H1 (cell line): ENCODE measurements at regions not wholly inside any gene's neighbourhood (a gene's known extent, or its start where the extent isn't known, plus 50 kb on each side); places are given as distances from the start of the nearest gene placed in this dataset.

Experiments
- CTCF ChIA-PET: fragments of 300-600 bp; sonication (Branson Sonifier 250); formaldehyde crosslinking; loops from one replicate; lab custom pipeline; 2021; ENCODE audit not compliant: partially characterized antibody; lab: Charles Lee
- POLR2A ChIA-PET: fragments of 300-600 bp; sonication (Branson Sonifier 250); formaldehyde crosslinking; loops from one replicate; lab custom pipeline; 2021; ENCODE audit warnings: inconsistent platforms; ENCODE audit not compliant: partially characterized antibody; lab: Charles Lee
- DNase-seq, 2 experiments: peaks; one replicate each; pipeline versions ENCODE4 v3.0.0 to v3.0.0-alpha.2; 2010 to 2022; ENCODE audit warnings: low spot score in 2 of 2, low read depth in 1 of 2, mixed read lengths in 1 of 2
- FAIRE-seq: peaks from 2 replicates; lab custom pipeline; 2011; peaks lifted over from hg19 to GRCh38; lab: Jason Lieb, UNC
- H2AFZ ChIP-seq: 2 replicates; pipeline ENCODE4 v1.8.1; 2012; ENCODE audit warnings: low read length, inconsistent platforms
- H2AK5ac ChIP-seq: 2 replicates; pipeline ENCODE4 v1.6.1; 2013; ENCODE audit warnings: low read depth, low read length
- H2BK120ac ChIP-seq: replicated peaks from 2 replicates; pipeline ENCODE3; 2013; ENCODE audit warnings: low read depth, low read length, inconsistent platforms
- H2BK12ac ChIP-seq: 2 replicates; pipeline ENCODE4 v1.6.1; 2013; ENCODE audit warnings: low read depth, low read length
- H2BK15ac ChIP-seq: 2 replicates; pipeline ENCODE4 v1.6.1; 2013; ENCODE audit warnings: low read length
- H2BK20ac ChIP-seq: 2 replicates; pipeline ENCODE4 v1.6.1; 2013; ENCODE audit warnings: low read length
- H2BK5ac ChIP-seq: 2 replicates; pipeline ENCODE4 v1.6.1; 2013; ENCODE audit warnings: low read depth, low read length
- H3K14ac ChIP-seq: 2 replicates; pipeline ENCODE4 v1.6.1; 2013; ENCODE audit warnings: inconsistent platforms; ENCODE audit not compliant: insufficient read length
- H3K18ac ChIP-seq: 2 replicates; pipeline ENCODE4 v1.6.1; 2013; ENCODE audit warnings: low read length; ENCODE audit errors: extremely low read depth
- H3K23ac ChIP-seq: 2 replicates; pipeline ENCODE4 v1.6.1; 2013; ENCODE audit warnings: inconsistent platforms; ENCODE audit not compliant: insufficient read length
- H3K23me2 ChIP-seq: 2 replicates; pipeline ENCODE4 v1.6.1; 2013; ENCODE audit warnings: low read depth, low read length
- H3K27ac ChIP-seq: 2 replicates; pipeline ENCODE4 v1.6.1; 2011; ENCODE audit warnings: low read depth, low read length, inconsistent platforms
- H3K27me3 ChIP-seq, 4 experiments: replicated peaks in 1 of 4; 1 replicate in 1 of 4; 2 replicates in 3 of 4; pipeline versions ENCODE4 v1.6.1 to v1.8.1; 2011 to 2013; ENCODE audit warnings: low read length in 3 of 4, mild to moderate bottlenecking in 3 of 4, inconsistent platforms in 2 of 4, mixed read lengths in 2 of 4, moderate library complexity in 1 of 4; ENCODE audit not compliant: control insufficient read depth in 3 of 4, insufficient read depth in 3 of 4; ENCODE audit errors: extremely low read depth in 1 of 4
- H3K36me3 ChIP-seq, 4 experiments: 2 replicates each; pipeline versions ENCODE4 v1.6.1 to v1.8.1; 2011 to 2013; ENCODE audit warnings: mild to moderate bottlenecking in 4 of 4, low read length in 3 of 4, moderate library complexity in 2 of 4, control low read depth in 1 of 4, inconsistent platforms in 1 of 4; ENCODE audit not compliant: insufficient read depth in 4 of 4, control insufficient read depth in 2 of 4
- H3K4ac ChIP-seq: replicated peaks from 2 replicates; pipeline ENCODE3; 2013; ENCODE audit warnings: low read length, low read depth, mixed read lengths, inconsistent platforms; ENCODE audit not compliant: insufficient read length
- H3K4me1 ChIP-seq, 4 experiments: replicated peaks in 1 of 4; 1 replicate in 1 of 4; 2 replicates in 3 of 4; pipeline versions ENCODE4 v1.6.1 to v1.8.1; 2011 to 2013; ENCODE audit warnings: low read length in 3 of 4, inconsistent platforms in 2 of 4, mixed read lengths in 1 of 4; ENCODE audit not compliant: insufficient read depth in 4 of 4, control insufficient read depth in 3 of 4
- H3K4me2 ChIP-seq, 2 experiments: 2 replicates each; pipeline versions ENCODE4 v1.6.1 to v1.8.1; 2011 to 2013; ENCODE audit warnings: low read depth in 2 of 2, low read length in 2 of 2, control low read depth in 1 of 2, inconsistent platforms in 1 of 2, mild to moderate bottlenecking in 1 of 2; ENCODE audit not compliant: insufficient read depth in 1 of 2
- H3K4me3 ChIP-seq, 4 experiments: fragments of 200-600, 300-600 bp in 1 of 4; sonication (generic), shearing (Covaris generic), sonication (Bioruptor Twin) in 1 of 4; 2 replicates each; pipeline versions ENCODE4 v1.5.1 to v1.8.1; 2011 to 2016; ENCODE audit warnings: low read length in 4 of 4, low read depth in 3 of 4, control low read depth in 2 of 4, inconsistent platforms in 2 of 4, mild to moderate bottlenecking in 2 of 4, mixed read lengths in 1 of 4, moderate library complexity in 1 of 4; ENCODE audit not compliant: insufficient read depth in 2 of 4; ENCODE audit errors: extremely low read depth in 1 of 4
- H3K56ac ChIP-seq: replicated peaks from 2 replicates; pipeline ENCODE3; 2013; ENCODE audit warnings: low read depth, mild to moderate bottlenecking, mixed read lengths, low read length, inconsistent platforms; ENCODE audit not compliant: insufficient read length
- H3K79me1 ChIP-seq: 2 replicates; pipeline ENCODE4 v1.6.1; 2013; ENCODE audit warnings: low read depth, low read length, control low read depth
- H3K79me2 ChIP-seq, 2 experiments: 2 replicates each; pipeline versions ENCODE4 v1.6.1 to v1.8.1; 2012 to 2013; ENCODE audit warnings: low read length in 2 of 2, mild to moderate bottlenecking in 2 of 2, inconsistent platforms in 1 of 2; ENCODE audit not compliant: insufficient read depth in 2 of 2, control insufficient read depth in 1 of 2
- H3K9ac ChIP-seq, 4 experiments: replicated peaks in 1 of 4; 1 replicate in 1 of 4; 2 replicates in 3 of 4; pipeline versions ENCODE4 v1.6.1 to v1.8.1; 2011 to 2013; ENCODE audit warnings: low read depth in 3 of 4, low read length in 3 of 4, control low read depth in 2 of 4, mild to moderate bottlenecking in 2 of 4, moderate library complexity in 2 of 4, inconsistent platforms in 1 of 4; ENCODE audit errors: extremely low read depth in 1 of 4
- H3K9me3 ChIP-seq, 2 experiments: 2 replicates each; pipeline versions ENCODE4 v1.6.1 to v1.8.1; 2012 to 2013; ENCODE audit warnings: mild to moderate bottlenecking in 2 of 2, moderate library complexity in 2 of 2, control low read depth in 1 of 2, inconsistent platforms in 1 of 2, low read depth in 1 of 2, low read length in 1 of 2, mixed read lengths in 1 of 2; ENCODE audit not compliant: insufficient read depth in 2 of 2
- H4K20me1 ChIP-seq, 2 experiments: replicated peaks in 1 of 2; 2 replicates each; pipeline versions ENCODE3 to v1.8.1; 2011 to 2013; ENCODE audit warnings: inconsistent platforms in 2 of 2, low read length in 2 of 2, mild to moderate bottlenecking in 1 of 2; ENCODE audit not compliant: insufficient read depth in 2 of 2, control insufficient read depth in 1 of 2
- H4K5ac ChIP-seq: 2 replicates; pipeline ENCODE4 v1.6.1; 2013; ENCODE audit warnings: low read length, low read depth, mixed read lengths, inconsistent platforms; ENCODE audit not compliant: insufficient read length
- H4K8ac ChIP-seq: 2 replicates; pipeline ENCODE4 v1.8.0; 2013; ENCODE audit warnings: mild to moderate bottlenecking, moderate library complexity, low read length, inconsistent platforms; ENCODE audit not compliant: insufficient read depth; ENCODE audit errors: extremely low read depth
- H4K91ac ChIP-seq: replicated peaks from 2 replicates; pipeline ENCODE3; 2013; ENCODE audit warnings: low read length, mixed read lengths, inconsistent platforms; ENCODE audit not compliant: insufficient read length
- CHD2 ChIP-seq: IDR thresholded peaks from 2 replicates; pipeline ENCODE4 v1.6.1; 2012; ENCODE audit warnings: low read length, improper control_type of control experiment
- CREB1 ChIP-seq: IDR thresholded peaks from 2 replicates; pipeline ENCODE4 v1.6.1; 2012; ENCODE audit warnings: inconsistent platforms
- MAFK ChIP-seq: IDR thresholded peaks from 2 replicates; pipeline ENCODE4 v1.6.1; 2012; ENCODE audit warnings: low read depth, mild to moderate bottlenecking, improper control_type of control experiment, low read length
- RBBP5 ChIP-seq: IDR thresholded peaks from 2 replicates; pipeline ENCODE4 v1.7.1; 2012; ENCODE audit warnings: low read depth, mild to moderate bottlenecking, inconsistent platforms, low read length, moderate library complexity, borderline replicate concordance
- SIX5 ChIP-seq: IDR thresholded peaks from 2 replicates; pipeline ENCODE4 v1.6.1; 2011; ENCODE audit warnings: mild to moderate bottlenecking, low read depth, low read length
- TAF1 ChIP-seq: IDR thresholded peaks from 2 replicates; pipeline ENCODE4 v1.6.1; 2011; ENCODE audit warnings: mild to moderate bottlenecking, low read depth, low read length
- TCF12 ChIP-seq: IDR thresholded peaks from 2 replicates; pipeline ENCODE4 v1.6.1; 2011; ENCODE audit warnings: low read depth, mild to moderate bottlenecking, low read length
- WGBS, 2 experiments: shearing (Covaris generic) in 1 of 2; methylation state at CpG; one replicate each; pipeline versions ENCODE4 v1.1.6 to v1.1.7; 2013 to 2015; ENCODE audit warnings: low lambda C conversion rate in 2 of 2, mixed read lengths in 2 of 2, inconsistent platforms in 1 of 2, low coverage in 1 of 2, missing lambda C conversion rate in 1 of 2; ENCODE audit not compliant: insufficient replicate concordance in 2 of 2, insufficient coverage in 1 of 2, insufficient read length in 1 of 2; ENCODE audit errors: extremely low coverage in 1 of 2, missing lambda C conversion rate in 1 of 2; 5-methylcytosine and 5-hydroxymethylcytosine counted together

DNA sequence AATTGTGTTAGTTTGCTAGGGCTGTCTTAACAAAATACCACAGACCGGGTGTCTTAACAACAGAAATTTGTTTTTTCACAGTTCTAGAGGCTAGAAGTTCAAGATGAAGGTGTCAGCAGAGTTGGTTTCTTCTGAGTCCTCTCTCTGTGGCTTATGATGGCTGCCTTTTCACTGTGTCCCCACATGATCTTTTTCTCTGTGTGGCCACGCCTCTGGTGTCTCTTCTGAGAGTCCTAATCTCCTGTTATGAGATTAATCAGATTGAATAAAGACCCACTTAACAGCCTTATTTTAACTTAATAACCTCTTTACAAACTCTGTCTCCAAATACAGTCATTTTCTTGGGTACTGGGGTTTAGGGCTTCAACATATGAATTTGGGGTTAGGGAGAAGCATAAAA lies 561.1 kb downstream of the NR2F1-AS1 start:
- Histone ChIP-seq H3K27ac (no peak overlapping the region), H3K23me2 (no peaks in the 10 kb centered on the region), H2BK12ac (no peak overlapping the region), H2BK15ac (no peak overlapping the region), H3K36me3 (no peaks in the 10 kb centered on the region), H2BK120ac (no peak overlapping the region), H4K5ac (no peak overlapping the region), H4K8ac (no peak overlapping the region), H3K14ac (no peak overlapping the region), H3K4me3 (no peak overlapping the region), H2AFZ (no peak overlapping the region), H2BK5ac (no peak overlapping the region), H3K18ac (no peak overlapping the region), H3K4me1 (peaks cover 0 to 2% (median 0%) of the 10 kb centered on the region in 4 experiments; a peak in 1 of 7 replicates), H3K56ac (no peak overlapping the region), H3K27me3 (peaks cover 0 to 1% (median 0%) of the 10 kb centered on the region in 4 experiments; a peak in 1 of 7 replicates), H3K9me3 (no peaks in the 10 kb centered on the region), H2BK20ac (no peak overlapping the region), H3K4me2 (no peak overlapping the region), H2AK5ac (no peak overlapping the region), H3K79me2 (no peaks in the 10 kb centered on the region), H3K23ac (no peak overlapping the region), H4K91ac (no peak overlapping the region), H4K20me1 (no peaks in the 10 kb centered on the region), H3K4ac (no peak overlapping the region), H3K79me1 (no peaks in the 10 kb centered on the region), H3K9ac (no peak overlapping the region)
- DNase-seq (no peak), FAIRE-seq (no peak)
- CTCF ChIA-PET, result no interaction called here
- TF ChIP-seq TCF12, result no peak
- no peak for TF ChIP-seq CREB1
- TF ChIP-seq RBBP5, result no peak
- TF ChIP-seq MAFK, result no peak
- TF ChIP-seq TAF1, result no peak
- TF ChIP-seq CHD2, result no peak
- TF ChIP-seq SIX5, result no peak
- 85% methylated on average over 2 of the region's 2 CpGs; no CpG with 5 or more reads in 1 of the 2 experiments for WGBS, 2 experiments
- POLR2A ChIA-PET, result no interaction called here
